ENCODE measurements at regions not wholly inside any gene's neighbourhood (a gene's known extent, or its start where the extent isn't known, plus 50 kb on each side); places are given as distances from the start of the nearest gene placed in this dataset.

DNA sequence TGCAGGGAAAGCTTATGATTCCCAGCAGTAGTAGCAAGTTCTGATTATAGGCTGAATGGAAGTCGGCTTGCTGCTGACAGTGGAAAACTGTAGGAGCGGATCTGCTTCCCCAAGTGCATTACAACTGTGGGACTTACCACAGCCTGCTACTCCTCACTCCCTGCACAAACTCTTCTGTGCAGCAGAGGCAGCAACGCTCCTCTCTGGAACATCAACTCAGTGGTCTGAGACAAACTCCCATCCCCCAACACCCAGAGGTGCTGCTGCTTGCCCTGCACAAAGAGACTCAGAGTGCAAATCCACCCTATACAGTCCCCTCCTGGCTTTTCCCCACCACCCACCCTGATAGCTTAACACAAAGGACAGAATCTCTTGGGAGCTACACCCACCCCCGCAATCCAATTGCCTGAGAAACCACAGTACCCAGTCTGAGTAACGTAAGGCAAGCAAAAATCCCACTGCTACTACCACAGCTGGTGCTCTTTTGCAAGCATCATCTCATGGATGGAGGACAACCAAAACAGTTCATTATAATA lies 1455.2 kb downstream of the AMY1C start (continued):
- TF ChIP-seq FOXM1 (IDR thresholded peaks at IDR 0.05; ENCODE audit: low read depth, low read length) (no peak), ZNF622 (IDR thresholded peaks at IDR 0.05) (no peak), CBX5 (IDR thresholded peaks at IDR 0.05; ENCODE audit: low read depth) (no peak), FOS (IDR thresholded peaks at IDR 0.05; ENCODE audit: borderline replicate concordance, extremely low read depth, insufficient read length) (no peak), PML (IDR thresholded peaks at IDR 0.05; ENCODE audit: low read length) (no peak)
- TF ChIP-seq, protein P1, sequence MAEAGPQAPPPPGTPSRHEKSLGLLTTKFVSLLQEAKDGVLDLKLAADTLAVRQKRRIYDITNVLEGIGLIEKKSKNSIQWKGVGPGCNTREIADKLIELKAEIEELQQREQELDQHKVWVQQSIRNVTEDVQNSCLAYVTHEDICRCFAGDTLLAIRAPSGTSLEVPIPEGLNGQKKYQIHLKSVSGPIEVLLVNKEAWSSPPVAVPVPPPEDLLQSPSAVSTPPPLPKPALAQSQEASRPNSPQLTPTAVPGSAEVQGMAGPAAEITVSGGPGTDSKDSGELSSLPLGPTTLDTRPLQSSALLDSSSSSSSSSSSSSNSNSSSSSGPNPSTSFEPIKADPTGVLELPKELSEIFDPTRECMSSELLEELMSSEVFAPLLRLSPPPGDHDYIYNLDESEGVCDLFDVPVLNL (IDR thresholded peaks at IDR 0.05; ENCODE audit: low read depth, low read length), result no peak
- TF ChIP-seq, protein P2, sequence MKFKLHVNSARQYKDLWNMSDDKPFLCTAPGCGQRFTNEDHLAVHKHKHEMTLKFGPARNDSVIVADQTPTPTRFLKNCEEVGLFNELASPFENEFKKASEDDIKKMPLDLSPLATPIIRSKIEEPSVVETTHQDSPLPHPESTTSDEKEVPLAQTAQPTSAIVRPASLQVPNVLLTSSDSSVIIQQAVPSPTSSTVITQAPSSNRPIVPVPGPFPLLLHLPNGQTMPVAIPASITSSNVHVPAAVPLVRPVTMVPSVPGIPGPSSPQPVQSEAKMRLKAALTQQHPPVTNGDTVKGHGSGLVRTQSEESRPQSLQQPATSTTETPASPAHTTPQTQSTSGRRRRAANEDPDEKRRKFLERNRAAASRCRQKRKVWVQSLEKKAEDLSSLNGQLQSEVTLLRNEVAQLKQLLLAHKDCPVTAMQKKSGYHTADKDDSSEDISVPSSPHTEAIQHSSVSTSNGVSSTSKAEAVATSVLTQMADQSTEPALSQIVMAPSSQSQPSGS (IDR thresholded peaks at IDR 0.05; ENCODE audit: low read length), result no peak

DNA sequence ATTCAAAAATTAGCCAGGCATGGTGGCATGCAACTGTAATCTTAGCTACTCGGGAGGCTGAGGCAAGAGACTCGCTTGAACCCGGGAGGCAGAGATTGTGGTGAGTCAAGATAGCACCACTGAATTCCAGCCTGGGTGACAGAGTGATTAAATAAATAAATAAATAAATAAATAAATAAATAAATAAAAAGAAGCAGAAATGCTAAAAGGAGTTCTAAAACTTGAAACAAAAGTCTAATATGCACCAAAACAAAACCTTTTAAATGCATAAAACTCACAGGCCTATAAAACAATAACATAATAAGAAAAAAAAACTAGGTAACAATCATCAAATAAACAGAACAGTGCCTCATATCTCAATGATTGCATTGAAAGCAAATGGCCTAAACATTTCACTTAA lies 1458.9 kb downstream of the AMY1C start:
- no peak overlapping the region for H3K27ac ChIP-seq (ENCODE audit: control insufficient read depth, insufficient read depth)
- no peak overlapping the region for H3K9ac ChIP-seq (ENCODE audit: control insufficient read depth, insufficient read depth, low read length)
- no peaks in the 10 kb centered on the region for H3K36me3 ChIP-seq (ENCODE audit: control insufficient read depth in 2 of 2, insufficient read depth in 2 of 2, low read length in 1 of 2)
- WGBS (ENCODE audit: insufficient coverage, insufficient replicate concordance, low lambda C conversion rate, missing lambda C conversion rate), result 37% methylated on average over 3 of the region's 3 CpGs
- no peaks in the 10 kb centered on the region for H3K4me1 ChIP-seq (ENCODE audit: control insufficient read depth, insufficient read depth, low read length)
- intact Hi-C loops (cut with micrococcal nuclease; ENCODE audit: unreplicated experiment), result no loop called here
- ATAC-seq, result no peak
- H3K27me3 ChIP-seq (replicated peaks in 1 of 2; ENCODE audit: control insufficient read depth in 2 of 2, insufficient read depth in 2 of 2, low read length in 1 of 2), result no peaks in the 10 kb centered on the region
- BruUV-seq (replicated peaks), result no TSS peak
- H4K20me1 ChIP-seq (ENCODE audit: control insufficient read depth, insufficient read depth), result no peaks in the 10 kb centered on the region
- no peak overlapping the region for H2AFZ ChIP-seq (ENCODE audit: control insufficient read depth, low read depth, low read length)
- H3K4me3 ChIP-seq, result no peak overlapping the region
- ChIA-PET POLR2A (no interaction called here), SMC1A (ENCODE audit: uncharacterized antibody, unreplicated experiment) (no interaction called here), CTCF (no interaction called here), RAD21 (ENCODE audit: unreplicated experiment) (no interaction called here)
- no peak overlapping the region for H3K4me2 ChIP-seq (ENCODE audit: control insufficient read depth, insufficient read depth)
- H3K79me2 ChIP-seq (ENCODE audit: control insufficient read depth, insufficient read depth, low read length), result no peaks in the 10 kb centered on the region
- DNase-seq (ENCODE audit: low read depth, low spot score), result no peak
- no peak for FAIRE-seq
- no peaks in the 10 kb centered on the region; the same call in 2 of the 3 replicates for H3K9me3 ChIP-seq (replicated peaks; ENCODE audit: control insufficient read depth, insufficient read depth, low read length)
- in situ Hi-C loops (cut with MboI), result no loop called here
- TF ChIP-seq KLF5 (IDR thresholded peaks at IDR 0.05; ENCODE audit: partially characterized antibody), result no peak
- no peak for TF ChIP-seq ZNF274 (IDR thresholded peaks at IDR 0.05; ENCODE audit: insufficient read depth, insufficient read length)
- TF ChIP-seq NRF1 (conservative IDR thresholded peaks at IDR 0.05; ENCODE audit: low read depth, low read length), result no peak
- TF ChIP-seq SIX5 (IDR thresholded peaks at IDR 0.05; ENCODE audit: low read depth, low read length, severe bottlenecking), result no peak
- no peak for TF ChIP-seq ZZZ3 (IDR thresholded peaks at IDR 0.05; ENCODE audit: control insufficient read depth, insufficient read length, low read depth)
- TF ChIP-seq KAT2A (conservative IDR thresholded peaks at IDR 0.05; ENCODE audit: control insufficient read depth, low read depth, low read length), result no peak
- no peak for TF ChIP-seq POLR2A (IDR thresholded peaks at IDR 0.05; ENCODE audit: low read depth, low read length)
- TF ChIP-seq, protein P3, sequence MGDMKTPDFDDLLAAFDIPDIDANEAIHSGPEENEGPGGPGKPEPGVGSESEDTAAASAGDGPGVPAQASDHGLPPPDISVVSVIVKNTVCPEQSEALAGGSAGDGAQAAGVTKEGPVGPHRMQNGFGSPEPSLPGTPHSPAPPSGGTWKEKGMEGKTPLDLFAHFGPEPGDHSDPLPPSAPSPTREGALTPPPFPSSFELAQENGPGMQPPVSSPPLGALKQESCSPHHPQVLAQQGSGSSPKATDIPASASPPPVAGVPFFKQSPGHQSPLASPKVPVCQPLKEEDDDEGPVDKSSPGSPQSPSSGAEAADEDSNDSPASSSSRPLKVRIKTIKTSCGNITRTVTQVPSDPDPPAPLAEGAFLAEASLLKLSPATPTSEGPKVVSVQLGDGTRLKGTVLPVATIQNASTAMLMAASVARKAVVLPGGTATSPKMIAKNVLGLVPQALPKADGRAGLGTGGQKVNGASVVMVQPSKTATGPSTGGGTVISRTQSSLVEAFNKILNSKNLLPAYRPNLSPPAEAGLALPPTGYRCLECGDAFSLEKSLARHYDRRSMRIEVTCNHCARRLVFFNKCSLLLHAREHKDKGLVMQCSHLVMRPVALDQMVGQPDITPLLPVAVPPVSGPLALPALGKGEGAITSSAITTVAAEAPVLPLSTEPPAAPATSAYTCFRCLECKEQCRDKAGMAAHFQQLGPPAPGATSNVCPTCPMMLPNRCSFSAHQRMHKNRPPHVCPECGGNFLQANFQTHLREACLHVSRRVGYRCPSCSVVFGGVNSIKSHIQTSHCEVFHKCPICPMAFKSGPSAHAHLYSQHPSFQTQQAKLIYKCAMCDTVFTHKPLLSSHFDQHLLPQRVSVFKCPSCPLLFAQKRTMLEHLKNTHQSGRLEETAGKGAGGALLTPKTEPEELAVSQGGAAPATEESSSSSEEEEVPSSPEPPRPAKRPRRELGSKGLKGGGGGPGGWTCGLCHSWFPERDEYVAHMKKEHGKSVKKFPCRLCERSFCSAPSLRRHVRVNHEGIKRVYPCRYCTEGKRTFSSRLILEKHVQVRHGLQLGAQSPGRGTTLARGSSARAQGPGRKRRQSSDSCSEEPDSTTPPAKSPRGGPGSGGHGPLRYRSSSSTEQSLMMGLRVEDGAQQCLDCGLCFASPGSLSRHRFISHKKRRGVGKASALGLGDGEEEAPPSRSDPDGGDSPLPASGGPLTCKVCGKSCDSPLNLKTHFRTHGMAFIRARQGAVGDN (IDR thresholded peaks at IDR 0.05), result no peak
- no peak for TF ChIP-seq HDGF (IDR thresholded peaks at IDR 0.05)

Measured in GM12878 (cell line).